22Rv1 (cell line): ENCODE measurements at regions not wholly inside any gene's neighbourhood (a gene's known extent, or its start where the extent isn't known, plus 50 kb on each side); places are given as distances from the start of the nearest gene placed in this dataset.

Experiments
- ZFX ChIP-seq: fragments of 450-650 bp; IDR thresholded peaks from 2 replicates; pipeline ENCODE4 v1.6.1; 2017; ENCODE audit warnings: antibody characterized with exemption, borderline replicate concordance
- TF ChIP-seq, protein P1 (sequence below): fragments of 450-650 bp; IDR thresholded peaks from 2 replicates; pipeline ENCODE4 v1.5.1; 2017; ENCODE audit warnings: mild to moderate bottlenecking

DNA sequence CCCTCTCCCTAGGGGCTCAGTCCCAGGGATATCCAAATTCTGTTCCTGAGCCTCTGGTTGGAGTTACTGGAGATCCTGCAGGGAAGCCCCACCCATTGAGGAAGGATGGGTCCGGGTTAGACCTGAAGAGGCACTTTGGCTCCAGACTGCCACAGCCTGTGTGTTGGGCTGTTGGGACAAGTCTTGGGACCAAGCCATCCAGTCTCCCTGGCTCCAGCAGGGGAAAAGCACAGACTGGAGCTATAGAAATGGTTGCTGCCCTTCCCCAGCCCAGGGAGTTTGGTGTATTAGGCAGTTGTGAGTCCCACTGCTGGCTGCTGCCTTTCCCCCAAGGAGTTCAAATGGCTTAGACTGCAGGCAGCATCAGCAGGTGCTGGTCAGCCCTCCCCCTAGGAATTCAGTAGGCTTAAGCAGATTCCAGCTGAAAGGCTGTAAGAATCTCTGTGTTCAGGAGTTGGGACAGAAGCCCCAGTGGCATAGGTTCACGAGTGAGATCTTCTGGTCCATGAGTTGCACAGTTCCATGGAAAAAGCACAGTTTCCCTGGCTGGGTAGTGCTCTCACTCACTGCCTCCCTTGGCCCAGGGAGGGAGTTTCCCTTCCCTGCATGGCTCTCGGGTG, 344.0 kb upstream of the EPHA5 start:
- TF ChIP-seq, protein P1, sequence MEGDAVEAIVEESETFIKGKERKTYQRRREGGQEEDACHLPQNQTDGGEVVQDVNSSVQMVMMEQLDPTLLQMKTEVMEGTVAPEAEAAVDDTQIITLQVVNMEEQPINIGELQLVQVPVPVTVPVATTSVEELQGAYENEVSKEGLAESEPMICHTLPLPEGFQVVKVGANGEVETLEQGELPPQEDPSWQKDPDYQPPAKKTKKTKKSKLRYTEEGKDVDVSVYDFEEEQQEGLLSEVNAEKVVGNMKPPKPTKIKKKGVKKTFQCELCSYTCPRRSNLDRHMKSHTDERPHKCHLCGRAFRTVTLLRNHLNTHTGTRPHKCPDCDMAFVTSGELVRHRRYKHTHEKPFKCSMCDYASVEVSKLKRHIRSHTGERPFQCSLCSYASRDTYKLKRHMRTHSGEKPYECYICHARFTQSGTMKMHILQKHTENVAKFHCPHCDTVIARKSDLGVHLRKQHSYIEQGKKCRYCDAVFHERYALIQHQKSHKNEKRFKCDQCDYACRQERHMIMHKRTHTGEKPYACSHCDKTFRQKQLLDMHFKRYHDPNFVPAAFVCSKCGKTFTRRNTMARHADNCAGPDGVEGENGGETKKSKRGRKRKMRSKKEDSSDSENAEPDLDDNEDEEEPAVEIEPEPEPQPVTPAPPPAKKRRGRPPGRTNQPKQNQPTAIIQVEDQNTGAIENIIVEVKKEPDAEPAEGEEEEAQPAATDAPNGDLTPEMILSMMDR, result no peak
- no peak for TF ChIP-seq ZFX
